ENCODE measurements at regions not wholly inside any gene's neighbourhood (a gene's known extent, or its start where the extent isn't known, plus 50 kb on each side); places are given as distances from the start of the nearest gene placed in this dataset.

- ATAC-seq (ENCODE audit: insufficient number of reproducible peaks, low FRiP score, low read depth) (no peak), DNase-seq (ENCODE audit: low spot score) (no peak)
- no peak for TF ChIP-seq CTCF (IDR thresholded peaks at IDR 0.05)
- no peaks in the 10 kb centered on the region for H3K4me1 ChIP-seq (ENCODE audit: control insufficient read depth in 1 of 2, low read depth in 2 of 2)
- H3K27me3 ChIP-seq (replicated peaks; ENCODE audit: insufficient read depth) = no peaks in the 10 kb centered on the region
- H3K4me3 ChIP-seq = no peak overlapping the region
- no peaks in the 10 kb centered on the region for H3K9me3 ChIP-seq
- no peak overlapping the region for H3K27ac ChIP-seq
- H3K36me3 ChIP-seq = no peaks in the 10 kb centered on the region
Observed at GRCh38 chr1:4563586-4563985, 90.8 kb upstream of the AJAP1 start.

- Histone ChIP-seq H3K27me3 (replicated peaks; ENCODE audit: insufficient read depth) (no peaks in the 10 kb centered on the region), H3K9me3 (no peaks in the 10 kb centered on the region), H3K4me1 (ENCODE audit: control insufficient read depth in 1 of 2, low read depth in 2 of 2) (no peaks in the 10 kb centered on the region), H3K27ac (no peak overlapping the region), H3K36me3 (no peaks in the 10 kb centered on the region), H3K4me3 (no peak overlapping the region)
- no peak for TF ChIP-seq CTCF (IDR thresholded peaks at IDR 0.05)
- DNase-seq (ENCODE audit: low spot score) (no peak), ATAC-seq (ENCODE audit: insufficient number of reproducible peaks, low FRiP score, low read depth) (no peak)
Observed at GRCh38 chr1:4564051-4564450, 90.4 kb upstream of the AJAP1 start.

GRCh38 chr1:4565166-4565565, 89.2 kb upstream of the AJAP1 start:
- DNase-seq (ENCODE audit: low spot score) (no peak), ATAC-seq (ENCODE audit: insufficient number of reproducible peaks, low FRiP score, low read depth) (no peak)
- Histone ChIP-seq H3K27ac (no peak overlapping the region), H3K9me3 (no peaks in the 10 kb centered on the region), H3K4me3 (no peak overlapping the region), H3K27me3 (replicated peaks; ENCODE audit: insufficient read depth) (no peaks in the 10 kb centered on the region), H3K4me1 (ENCODE audit: control insufficient read depth in 1 of 2, low read depth in 2 of 2) (no peaks in the 10 kb centered on the region), H3K36me3 (no peaks in the 10 kb centered on the region)
- no peak for TF ChIP-seq CTCF (IDR thresholded peaks at IDR 0.05)

- no peaks in the 10 kb centered on the region for H3K27me3 ChIP-seq (replicated peaks; ENCODE audit: insufficient read depth)
- no peaks in the 10 kb centered on the region for H3K4me1 ChIP-seq (ENCODE audit: control insufficient read depth in 1 of 2, low read depth in 2 of 2)
- no peaks in the 10 kb centered on the region for H3K9me3 ChIP-seq
- TF ChIP-seq CTCF (IDR thresholded peaks at IDR 0.05) = no peak
- DNase-seq (ENCODE audit: low spot score) = no peak
- no peak overlapping the region for H3K4me3 ChIP-seq
- no peak overlapping the region for H3K27ac ChIP-seq
- H3K36me3 ChIP-seq = no peaks in the 10 kb centered on the region
- ATAC-seq (ENCODE audit: insufficient number of reproducible peaks, low FRiP score, low read depth) = no peak
Observed at GRCh38 chr1:4565801-4566449, 88.5 kb upstream of the AJAP1 start.

- ATAC-seq (ENCODE audit: insufficient number of reproducible peaks, low FRiP score, low read depth) = no peak
- H3K27me3 ChIP-seq (replicated peaks; ENCODE audit: insufficient read depth) = no peaks in the 10 kb centered on the region
Observed at GRCh38 chr1:4571263-4571662, 83.1 kb upstream of the AJAP1 start.

More at GRCh38 chr1:4571263-4571662, 83.1 kb upstream of the AJAP1 start:
- Histone ChIP-seq H3K27ac (no peak overlapping the region), H3K36me3 (no peaks in the 10 kb centered on the region), H3K4me1 (ENCODE audit: control insufficient read depth in 1 of 2, low read depth in 2 of 2) (no peaks in the 10 kb centered on the region), H3K4me3 (no peak overlapping the region), H3K9me3 (no peaks in the 10 kb centered on the region)
- TF ChIP-seq CTCF (IDR thresholded peaks at IDR 0.05) = no peak
- DNase-seq (ENCODE audit: low spot score) = no peak
